GM23248 (cell line): ENCODE measurements at regions not wholly inside any gene's neighbourhood (a gene's known extent, or its start where the extent isn't known, plus 50 kb on each side); places are given as distances from the start of the nearest gene placed in this dataset.

Experiments used
- EZH2 ChIP-seq: fragments of 200-600 bp; sonication (generic); IDR thresholded peaks from 2 replicates; pipeline ENCODE4 v1.6.1; 2018; ENCODE audit warnings: antibody characterized with exemption, mild to moderate bottlenecking; ENCODE audit not compliant: insufficient read depth, poor library complexity, severe bottlenecking
- EZH2phosphoT487 ChIP-seq: fragments of 200-600 bp; sonication (generic); IDR thresholded peaks from 2 replicates; pipeline ENCODE4 v1.6.1; 2018; ENCODE audit warnings: antibody characterized with exemption, moderate library complexity, mild to moderate bottlenecking, low read depth; ENCODE audit not compliant: insufficient read depth

- TF ChIP-seq EZH2 (no peak), EZH2phosphoT487 (no peak)
These were observed 142.8 kb upstream of the TNPO1 start for GRCh38 chr5:72673623-72674022.
